Stimulated activated naive CD8-positive, alpha-beta T cell treated with anti-CD3 and anti-CD28 coated beads, Interleukin-15, Interleukin-2, amounts not matched to agents 100 ng/mL and 50 ng/mL, for 24 hours (primary cell): ENCODE measurements at regions not wholly inside any gene's neighbourhood (a gene's known extent, or its start where the extent isn't known, plus 50 kb on each side); places are given as distances from the start of the nearest gene placed in this dataset.
"Not testable (repeated sequence)": the region's sequence is repeated elsewhere in the genome, so short reads cannot be mapped to it uniquely, and the experiment has no call there.

ENCODE experiments used
- H3K27ac Mint-ChIP-seq: one replicate; pipeline ENCODE4 v1.8.0; 2021; ENCODE audit warnings: mild to moderate bottlenecking, mixed read lengths
- H3K27me3 Mint-ChIP-seq: one replicate; pipeline ENCODE4 v1.8.0; 2021; ENCODE audit warnings: mixed read lengths
- H3K36me3 Mint-ChIP-seq: one replicate; pipeline ENCODE4 v1.8.0; 2021; ENCODE audit warnings: low read depth, mixed read lengths
- H3K4me1 Mint-ChIP-seq: one replicate; pipeline ENCODE4 v1.8.0; 2021; ENCODE audit warnings: low read depth, mixed read lengths
- H3K4me3 Mint-ChIP-seq: one replicate; pipeline ENCODE4 v1.8.0; 2021; ENCODE audit warnings: mild to moderate bottlenecking, mixed read lengths
- H3K9me3 Mint-ChIP-seq: one replicate; pipeline ENCODE4 v1.8.0; 2021; ENCODE audit warnings: mixed read lengths

DNA sequence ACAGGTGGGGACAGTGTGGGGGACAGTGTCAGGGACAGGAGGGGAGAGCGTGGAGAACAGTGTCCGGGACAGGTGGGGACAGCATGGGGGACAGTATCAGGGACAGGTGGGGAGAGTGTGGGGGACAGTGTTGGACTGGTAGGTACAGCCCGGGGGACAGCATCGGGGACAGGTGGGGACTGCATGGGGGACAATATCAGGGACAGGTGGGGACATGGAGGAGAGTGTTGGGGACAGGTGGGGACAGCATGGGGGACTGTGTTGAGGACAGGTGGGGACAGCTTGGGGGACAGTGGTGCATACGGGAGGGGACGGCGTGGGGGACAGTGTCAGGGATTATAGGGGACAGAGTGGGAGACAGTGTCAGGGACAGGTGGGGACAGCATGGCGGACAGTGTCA lies 212.3 kb downstream of the TMEM121 start:
- Mint-ChIP-seq H3K27ac (no peak overlapping the region), H3K36me3 (no peaks in the 10 kb centered on the region), H3K4me1 (no peaks in the 10 kb centered on the region), H3K4me3 (no peak overlapping the region), H3K27me3 (no peaks in the 10 kb centered on the region), H3K9me3 (no peaks in the 10 kb centered on the region)

DNA sequence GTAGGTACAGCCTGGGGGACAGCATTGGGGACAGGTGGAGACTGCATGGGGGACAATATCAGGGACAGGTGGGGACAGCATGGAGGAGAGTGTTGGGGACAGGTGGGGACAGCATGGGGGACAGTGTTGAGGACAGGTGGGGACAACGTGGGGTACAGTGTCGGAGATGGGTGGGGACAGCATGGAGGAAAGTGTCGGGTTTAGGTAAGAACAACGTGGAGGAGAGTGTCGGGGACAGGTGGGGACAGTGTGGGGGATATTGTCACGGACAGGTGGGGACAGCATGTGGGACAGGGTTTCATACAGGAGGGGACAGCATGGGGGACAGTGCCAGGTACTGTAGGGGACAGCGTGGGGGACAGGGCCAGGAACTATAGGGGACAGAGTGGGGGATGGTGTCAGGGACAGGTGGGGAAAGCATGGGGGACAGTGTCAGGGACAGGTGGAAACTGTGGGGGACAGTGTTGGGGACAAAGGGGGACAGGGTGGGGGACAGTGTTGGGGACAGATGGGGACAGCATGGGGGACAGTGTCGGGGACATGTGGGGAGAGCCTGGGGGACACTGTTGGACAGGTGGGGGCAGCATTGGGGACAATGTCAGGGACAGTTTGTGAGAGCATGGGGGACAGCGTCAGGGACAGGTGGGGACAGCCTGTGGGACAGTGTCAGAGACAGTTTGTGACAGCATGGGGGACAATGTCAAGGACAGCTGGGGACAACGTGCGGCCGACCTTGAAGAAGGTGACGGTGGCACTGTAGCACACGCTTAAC lies 213.1 kb downstream of the TMEM121 start:
- Mint-ChIP-seq H3K27ac (no peak overlapping the region), H3K4me1 (no peaks in the 10 kb centered on the region), H3K9me3 (no peaks in the 10 kb centered on the region), H3K4me3 (no peak overlapping the region), H3K36me3 (no peaks in the 10 kb centered on the region), H3K27me3 (no peaks in the 10 kb centered on the region)

- not testable (repeated sequence) for H3K27ac Mint-ChIP-seq, H3K9me3 Mint-ChIP-seq, H3K36me3 Mint-ChIP-seq
These were observed 213.9 kb downstream of the TMEM121 start for GRCh38 chr14:105740272-105740671.

GRCh38 chr14:105740961-105741360 lies 214.6 kb downstream of the TMEM121 start:
- H3K36me3 Mint-ChIP-seq, H3K9me3 Mint-ChIP-seq: not testable (repeated sequence)

More at GRCh38 chr14:105740272-105740671, 213.9 kb downstream of the TMEM121 start:
- H3K27me3 Mint-ChIP-seq, H3K4me1 Mint-ChIP-seq, H3K4me3 Mint-ChIP-seq: not testable (repeated sequence)

GRCh38 chr14:105741707-105742530 lies 215.5 kb downstream of the TMEM121 start:
- not testable (repeated sequence) for H3K36me3 Mint-ChIP-seq, H3K4me1 Mint-ChIP-seq, H3K4me3 Mint-ChIP-seq, H3K9me3 Mint-ChIP-seq, H3K27me3 Mint-ChIP-seq
- peak overlapping the region; percentile 16 for H3K27ac Mint-ChIP-seq

More at GRCh38 chr14:105740961-105741360, 214.6 kb downstream of the TMEM121 start:
- H3K27me3 Mint-ChIP-seq, H3K4me1 Mint-ChIP-seq, H3K4me3 Mint-ChIP-seq, H3K27ac Mint-ChIP-seq: not testable (repeated sequence)

GRCh38 chr14:105742531-105742848 lies 216.1 kb downstream of the TMEM121 start:
- no peaks in the 10 kb centered on the region for H3K9me3 Mint-ChIP-seq
- H3K36me3 Mint-ChIP-seq, result no peaks in the 10 kb centered on the region
- no peak overlapping the region for H3K4me3 Mint-ChIP-seq
- H3K27ac Mint-ChIP-seq, result no peak overlapping the region
- H3K4me1 Mint-ChIP-seq, result no peaks in the 10 kb centered on the region
- no peaks in the 10 kb centered on the region for H3K27me3 Mint-ChIP-seq

DNA sequence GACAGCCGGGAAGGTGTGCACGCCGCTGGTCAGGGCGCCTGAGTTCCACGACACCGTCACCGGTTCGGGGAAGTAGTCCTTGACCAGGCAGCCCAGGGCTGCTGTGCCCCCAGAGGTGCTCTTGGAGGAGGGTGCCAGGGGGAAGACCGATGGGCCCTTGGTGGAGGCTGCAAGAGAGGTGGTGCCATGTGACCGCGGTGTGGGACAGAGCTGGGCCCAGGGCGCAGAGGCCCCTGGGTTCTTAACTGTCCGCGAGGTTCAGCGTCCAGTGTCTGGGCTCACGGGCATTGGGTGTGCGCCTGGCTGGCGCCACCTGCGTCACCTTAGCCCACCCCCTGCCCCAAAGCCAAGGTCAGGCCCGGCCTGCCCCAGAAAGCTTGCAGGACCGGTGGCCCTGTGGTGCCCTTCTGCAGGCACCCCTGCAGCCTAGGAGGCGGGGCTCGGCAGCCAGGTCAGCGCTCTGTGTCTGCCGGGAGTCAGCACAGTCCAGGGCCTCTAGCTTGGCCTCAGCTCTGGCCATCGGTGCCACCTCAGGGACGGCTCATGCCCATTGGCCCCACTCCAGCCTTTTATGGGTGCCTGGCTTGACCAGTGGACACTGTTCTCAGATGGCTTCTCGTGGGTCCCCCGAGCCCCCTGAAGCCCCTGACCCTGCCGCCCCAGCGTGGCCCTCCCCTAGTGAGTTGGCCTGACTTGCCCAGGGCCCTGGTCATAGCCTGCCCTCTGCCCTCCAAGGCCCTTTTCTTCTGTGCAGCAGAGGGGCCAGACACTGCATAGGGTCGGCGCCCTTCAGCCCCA lies 216.7 kb downstream of the TMEM121 start:
- H3K36me3 Mint-ChIP-seq, H3K4me3 Mint-ChIP-seq, H3K27me3 Mint-ChIP-seq, H3K9me3 Mint-ChIP-seq, H3K4me1 Mint-ChIP-seq, H3K27ac Mint-ChIP-seq: not testable (repeated sequence)

GRCh38 chr14:105744213-105744787 lies 217.9 kb downstream of the TMEM121 start:
- not testable (repeated sequence) for H3K27ac Mint-ChIP-seq

DNA sequence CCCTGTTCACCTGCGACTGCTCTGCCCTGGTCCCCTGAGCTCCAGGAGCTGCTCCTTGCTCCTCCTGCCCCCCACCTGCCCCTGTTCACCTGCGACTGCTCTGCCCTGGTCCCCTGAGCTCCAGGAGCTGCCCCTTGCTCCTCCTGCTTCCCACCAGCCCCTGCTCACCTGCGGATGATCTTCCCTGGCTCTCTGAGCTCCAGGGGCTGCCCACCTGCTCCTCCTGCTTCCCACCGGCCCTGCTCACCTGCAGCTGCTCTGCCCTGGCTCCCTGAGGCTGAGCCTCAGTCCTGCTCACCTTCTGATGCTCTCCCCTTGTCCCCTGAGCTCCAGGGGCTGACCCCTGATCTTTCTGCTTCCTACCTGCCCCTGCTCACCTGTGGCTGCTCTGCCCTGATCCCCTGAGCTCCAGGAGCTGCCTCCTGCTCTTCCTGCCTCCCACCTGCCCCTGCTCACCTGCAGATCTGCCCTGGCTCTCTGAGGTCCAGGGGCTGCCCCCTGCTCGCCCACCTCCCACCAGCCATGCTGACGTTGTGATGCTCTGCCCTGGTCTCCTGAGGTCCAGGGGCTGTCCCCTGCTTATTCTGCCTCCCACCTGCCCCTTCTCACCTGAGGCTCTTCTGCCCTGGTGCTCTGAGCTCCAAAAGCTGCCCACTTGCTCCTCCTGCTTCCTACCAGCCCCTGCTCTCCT lies 219.2 kb downstream of the TMEM121 start:
- Mint-ChIP-seq H3K36me3 (no peaks in the 10 kb centered on the region), H3K4me3 (peak overlapping the region; percentile 5), H3K9me3 (no peaks in the 10 kb centered on the region), H3K27me3 (no peaks in the 10 kb centered on the region), H3K27ac (no peak overlapping the region), H3K4me1 (peaks cover 3% of the 10 kb centered on the region)

More at GRCh38 chr14:105744213-105744787, 217.9 kb downstream of the TMEM121 start:
- H3K9me3 Mint-ChIP-seq, H3K27me3 Mint-ChIP-seq, H3K36me3 Mint-ChIP-seq, H3K4me1 Mint-ChIP-seq, H3K4me3 Mint-ChIP-seq: not testable (repeated sequence)

DNA sequence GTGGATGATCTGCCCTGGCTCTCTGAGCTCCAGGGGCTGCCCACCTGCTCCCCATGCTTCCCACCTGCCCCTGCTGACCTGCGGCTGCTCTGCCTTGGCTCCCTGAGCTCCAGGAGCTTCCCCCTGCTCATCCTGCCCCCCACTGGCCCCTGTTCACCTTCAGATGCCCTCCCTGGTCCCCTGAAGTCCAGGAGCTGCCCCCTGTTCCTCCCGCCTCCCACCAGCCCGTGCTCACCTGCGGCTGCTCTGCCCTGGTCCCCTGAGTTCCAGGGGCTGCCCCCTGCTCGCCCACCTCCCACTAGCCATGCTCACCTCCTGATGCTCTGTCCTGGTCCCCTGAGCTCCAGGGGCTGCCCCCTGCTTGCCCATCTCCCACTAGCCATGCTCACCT lies 219.7 kb downstream of the TMEM121 start:
- Mint-ChIP-seq H3K9me3 (no peaks in the 10 kb centered on the region), H3K27me3 (no peaks in the 10 kb centered on the region), H3K4me1 (peaks cover 3% of the 10 kb centered on the region), H3K36me3 (no peaks in the 10 kb centered on the region), H3K4me3 (peak overlapping the region; percentile 5), H3K27ac (no peak overlapping the region)

GRCh38 chr14:105746800-105747502 lies 220.6 kb downstream of the TMEM121 start:
- not testable (repeated sequence) for H3K9me3 Mint-ChIP-seq, H3K27me3 Mint-ChIP-seq, H3K36me3 Mint-ChIP-seq, H3K27ac Mint-ChIP-seq, H3K4me1 Mint-ChIP-seq
- peak overlapping the region; percentile 20 for H3K4me3 Mint-ChIP-seq

GRCh38 chr14:105747503-105748203 lies 221.3 kb downstream of the TMEM121 start:
- H3K36me3 Mint-ChIP-seq, H3K27me3 Mint-ChIP-seq, H3K4me1 Mint-ChIP-seq, H3K9me3 Mint-ChIP-seq, H3K27ac Mint-ChIP-seq: not testable (repeated sequence)
- H3K4me3 Mint-ChIP-seq, result peak overlapping the region; percentile 36

GRCh38 chr14:105748204-105748578 lies 221.8 kb downstream of the TMEM121 start:
- Mint-ChIP-seq H3K36me3 (no peaks in the 10 kb centered on the region), H3K27me3 (no peaks in the 10 kb centered on the region), H3K9me3 (no peaks in the 10 kb centered on the region), H3K4me1 (peaks cover 3% of the 10 kb centered on the region), H3K4me3 (peak overlapping the region; percentile 36), H3K27ac (no peak overlapping the region)
